ENCODE measurements at regions not wholly inside any gene's neighbourhood (a gene's known extent, or its start where the extent isn't known, plus 50 kb on each side); places are given as distances from the start of the nearest gene placed in this dataset.

- TF ChIP-seq CTCF (IDR thresholded peaks at IDR 0.05) (no peak), POLR2A (IDR thresholded peaks at IDR 0.05) (no peak)
These were observed 242.1 kb upstream of the JUN start for GRCh38 chr1:59025898-59026426.
